OCI-LY3 (cell line): ENCODE measurements at regions not wholly inside any gene's neighbourhood (a gene's known extent, or its start where the extent isn't known, plus 50 kb on each side); places are given as distances from the start of the nearest gene placed in this dataset.

ENCODE experiments used
- EZH2phosphoT487 ChIP-seq: fragments of 200-600 bp; shearing (Covaris generic); IDR thresholded peaks from 2 replicates; pipeline ENCODE4 v1.6.1; 2018; ENCODE audit warnings: antibody characterized with exemption, mixed run types, low read depth
- TF ChIP-seq, protein P1 (sequence below): fragments of 200-600, 300-600 bp; sonication (generic); IDR thresholded peaks from 2 replicates; pipeline ENCODE4 v1.5.1; 2014; ENCODE audit warnings: antibody characterized with exemption, low read length, low read depth

DNA sequence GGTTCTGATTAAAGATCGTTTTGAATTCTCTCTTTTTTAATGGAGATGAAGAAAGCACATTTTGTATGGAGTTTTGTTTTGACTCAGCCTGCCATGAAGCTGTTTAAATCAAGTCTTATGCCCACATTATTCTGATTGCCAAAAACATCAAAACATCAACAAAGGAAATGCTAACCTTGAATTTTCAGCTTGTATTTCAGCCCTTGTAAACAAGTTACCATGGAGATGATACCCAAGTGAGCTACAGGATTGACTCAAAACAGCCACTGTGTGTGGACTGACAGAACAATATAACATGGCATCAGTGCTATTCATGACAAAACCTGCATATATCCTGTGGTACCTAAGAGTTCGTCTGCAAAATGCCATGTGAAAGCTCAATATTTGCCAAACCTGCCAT is 1581.0 kb downstream of the MAT2B start:
- TF ChIP-seq, protein P1, sequence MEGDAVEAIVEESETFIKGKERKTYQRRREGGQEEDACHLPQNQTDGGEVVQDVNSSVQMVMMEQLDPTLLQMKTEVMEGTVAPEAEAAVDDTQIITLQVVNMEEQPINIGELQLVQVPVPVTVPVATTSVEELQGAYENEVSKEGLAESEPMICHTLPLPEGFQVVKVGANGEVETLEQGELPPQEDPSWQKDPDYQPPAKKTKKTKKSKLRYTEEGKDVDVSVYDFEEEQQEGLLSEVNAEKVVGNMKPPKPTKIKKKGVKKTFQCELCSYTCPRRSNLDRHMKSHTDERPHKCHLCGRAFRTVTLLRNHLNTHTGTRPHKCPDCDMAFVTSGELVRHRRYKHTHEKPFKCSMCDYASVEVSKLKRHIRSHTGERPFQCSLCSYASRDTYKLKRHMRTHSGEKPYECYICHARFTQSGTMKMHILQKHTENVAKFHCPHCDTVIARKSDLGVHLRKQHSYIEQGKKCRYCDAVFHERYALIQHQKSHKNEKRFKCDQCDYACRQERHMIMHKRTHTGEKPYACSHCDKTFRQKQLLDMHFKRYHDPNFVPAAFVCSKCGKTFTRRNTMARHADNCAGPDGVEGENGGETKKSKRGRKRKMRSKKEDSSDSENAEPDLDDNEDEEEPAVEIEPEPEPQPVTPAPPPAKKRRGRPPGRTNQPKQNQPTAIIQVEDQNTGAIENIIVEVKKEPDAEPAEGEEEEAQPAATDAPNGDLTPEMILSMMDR = no peak
- TF ChIP-seq EZH2phosphoT487 = no peak
